LoVo (cell line): ENCODE measurements at regions not wholly inside any gene's neighbourhood (a gene's known extent, or its start where the extent isn't known, plus 50 kb on each side); places are given as distances from the start of the nearest gene placed in this dataset.
"Not testable (repeated sequence)": the region's sequence is repeated elsewhere in the genome, so short reads cannot be mapped to it uniquely, and the experiment has no call there.

Experiments
- DNase-seq: peaks from one replicate; pipeline ENCODE4 v3.0.0-alpha.2; 2016; ENCODE audit warnings: low spot score

GRCh38 chr2:83378921-83379320 is 1080.2 kb downstream of the SUCLG1 start:
- no peak for DNase-seq

DNA sequence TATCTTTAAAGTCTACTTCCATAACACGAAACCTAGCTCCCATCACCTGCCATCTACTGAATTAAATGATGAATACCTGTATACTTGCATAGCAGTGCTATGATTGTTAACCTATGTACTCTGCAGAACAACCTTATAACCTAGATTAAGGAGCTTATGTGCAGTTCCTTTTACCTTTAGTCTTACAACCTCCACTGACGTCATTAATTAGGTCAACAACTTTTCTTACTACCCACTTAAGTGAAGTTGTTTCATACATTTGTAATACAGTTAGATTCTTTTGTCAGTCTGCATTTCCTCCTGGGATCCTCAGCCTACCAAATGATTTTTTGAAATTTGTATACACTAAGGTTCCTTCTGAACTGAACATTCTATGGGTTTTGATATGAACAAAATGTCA is 1082.3 kb downstream of the SUCLG1 start:
- no peak for DNase-seq

GRCh38 chr2:83370419-83370762 is 1088.7 kb downstream of the SUCLG1 start:
- DNase-seq, result no peak

GRCh38 chr2:83369601-83370418 is 1089.3 kb downstream of the SUCLG1 start:
- no peak for DNase-seq

DNA sequence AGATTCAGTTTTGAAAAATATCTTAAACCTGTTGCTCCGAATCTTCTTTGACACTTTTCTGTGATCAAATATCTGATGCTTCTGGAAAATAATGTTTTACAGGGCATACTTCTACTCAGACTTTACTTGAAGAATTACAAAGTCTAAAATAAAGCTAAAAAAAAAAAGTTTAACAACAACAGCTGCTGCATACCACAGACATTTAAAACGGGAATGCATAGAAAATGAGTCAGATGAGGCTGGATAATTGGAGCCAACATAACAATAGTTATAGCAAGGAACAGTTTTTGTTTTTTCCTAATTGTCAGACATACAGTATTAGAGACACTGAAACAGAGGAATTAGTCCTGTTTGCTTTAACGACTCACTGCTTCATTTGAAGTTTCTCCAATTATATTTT is 1090.2 kb downstream of the SUCLG1 start:
- no peak for DNase-seq

DNA sequence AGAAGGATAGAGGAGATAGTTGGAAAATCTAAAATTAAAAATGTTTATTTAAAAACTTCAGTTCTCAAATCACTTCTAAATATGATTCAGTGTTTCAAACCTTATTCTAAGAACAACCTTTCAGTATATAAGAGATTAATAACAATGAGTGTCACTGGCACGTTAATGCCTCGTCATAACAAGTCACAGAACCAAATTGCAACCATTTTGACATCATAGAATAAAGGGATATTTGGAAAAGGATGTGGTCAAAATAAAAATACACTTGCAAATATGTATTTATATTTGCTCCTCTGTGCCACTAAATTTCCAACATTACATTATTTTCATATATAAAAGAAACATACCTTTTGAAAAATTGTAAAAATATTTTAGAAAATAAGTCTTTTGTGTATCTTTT is 1090.6 kb downstream of the SUCLG1 start:
- DNase-seq, result no peak

GRCh38 chr2:83365476-83365875 is 1093.6 kb downstream of the SUCLG1 start:
- no peak for DNase-seq

GRCh38 chr2:83364264-83364663 is 1094.8 kb downstream of the SUCLG1 start:
- DNase-seq, result no peak

DNA sequence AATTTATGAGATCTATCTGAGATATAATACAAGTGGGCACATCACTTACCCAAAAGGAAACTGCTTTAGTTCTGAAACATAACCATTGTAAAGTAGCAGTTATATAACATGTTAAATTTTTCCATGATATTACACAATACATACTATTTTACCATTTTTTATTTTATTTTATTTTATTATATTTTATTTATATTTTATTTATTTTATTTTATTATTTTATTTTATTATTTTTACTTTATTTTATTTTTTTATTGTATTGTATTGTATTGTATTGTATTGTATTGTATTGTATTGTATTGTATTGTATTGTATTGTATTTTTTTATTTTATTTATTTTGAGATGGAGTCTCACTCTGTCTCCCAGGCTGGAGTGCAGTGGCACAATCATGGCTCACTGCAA is 1095.9 kb downstream of the SUCLG1 start:
- DNase-seq, result not testable (repeated sequence)

DNA sequence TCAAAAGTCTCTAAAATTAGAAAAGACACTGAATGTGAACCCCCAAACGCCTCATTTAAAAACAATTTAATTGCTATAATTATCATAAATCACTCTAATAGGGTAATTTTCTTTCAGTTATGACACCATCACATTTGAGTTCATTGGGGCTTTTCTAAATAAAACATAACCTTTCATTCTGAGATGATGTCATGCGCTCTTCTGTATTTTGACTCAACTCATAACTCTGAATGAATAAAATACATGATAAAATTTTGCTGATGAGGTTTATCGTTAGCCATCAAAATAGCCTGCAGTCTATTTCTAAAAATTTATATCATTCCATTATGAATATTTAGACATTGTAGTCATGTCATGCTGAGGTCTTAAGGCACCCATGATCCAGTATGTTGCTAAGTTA is 1099.7 kb downstream of the SUCLG1 start:
- no peak for DNase-seq

GRCh38 chr2:83342860-83343329 is 1116.2 kb downstream of the SUCLG1 start:
- no peak for DNase-seq

- DNase-seq, result no peak
Observed at GRCh38 chr2:83340424-83340823, 1118.7 kb downstream of the SUCLG1 start.

DNA sequence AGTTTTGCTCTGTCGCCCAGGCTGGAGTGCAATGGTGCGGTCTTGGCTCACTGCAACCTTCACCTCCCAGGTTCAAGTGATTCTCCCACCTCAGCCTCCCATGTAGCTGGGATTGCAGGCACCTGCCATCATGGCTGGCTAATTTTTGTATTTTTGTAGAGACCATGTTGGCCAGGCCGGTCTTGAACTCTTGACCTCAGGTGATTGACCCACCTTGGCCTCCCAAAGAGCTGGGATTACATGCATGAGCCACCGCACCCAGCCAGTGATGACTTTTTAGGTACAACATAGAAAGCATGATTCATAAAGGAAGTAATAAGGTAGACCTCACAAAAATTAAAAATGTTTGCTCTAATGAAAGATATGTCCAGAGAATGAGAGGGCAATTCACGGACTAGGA is 1119.1 kb downstream of the SUCLG1 start:
- DNase-seq, result not testable (repeated sequence)

DNA sequence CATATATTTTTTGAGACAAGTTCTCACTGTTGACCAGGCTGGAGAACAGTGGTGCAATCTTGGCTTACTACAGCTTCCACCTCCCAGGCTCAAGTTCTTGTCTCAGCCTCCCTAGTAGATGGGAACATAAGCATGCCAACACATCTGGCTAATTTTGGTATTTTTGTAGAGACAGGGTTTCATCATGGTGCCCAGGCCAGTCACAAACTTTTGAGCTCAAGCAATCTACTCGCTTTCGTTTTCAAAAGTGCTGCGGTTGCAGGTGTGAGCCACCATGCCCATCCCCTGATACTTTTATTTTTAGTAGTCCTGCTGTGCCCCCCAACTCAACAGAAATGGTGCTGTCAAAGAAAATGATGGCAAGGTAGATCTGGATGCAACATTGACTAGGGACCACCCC is 1127.3 kb downstream of the SUCLG1 start:
- no peak for DNase-seq

DNA sequence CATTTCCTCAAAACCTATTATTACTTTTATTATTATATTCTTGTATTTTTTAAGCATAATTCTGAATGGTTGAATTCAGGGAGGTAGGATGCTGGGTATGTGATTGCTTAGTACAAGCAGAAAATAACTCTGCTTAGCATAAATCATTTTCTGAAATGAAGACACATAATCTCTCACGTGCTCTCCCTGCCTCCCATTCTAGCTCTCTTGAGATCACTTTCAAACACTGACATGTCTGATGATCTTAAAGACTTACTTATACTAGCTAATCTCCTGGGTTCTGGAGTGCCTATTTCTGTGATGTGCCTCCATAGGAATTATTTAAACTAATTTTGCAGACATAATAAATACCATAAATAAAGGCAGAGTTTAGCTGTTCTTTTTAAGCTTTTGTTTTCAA is 1136.0 kb downstream of the SUCLG1 start:
- no peak for DNase-seq

- DNase-seq, result no peak
Observed at GRCh38 chr2:83320053-83320452, 1139.0 kb downstream of the SUCLG1 start.

DNA sequence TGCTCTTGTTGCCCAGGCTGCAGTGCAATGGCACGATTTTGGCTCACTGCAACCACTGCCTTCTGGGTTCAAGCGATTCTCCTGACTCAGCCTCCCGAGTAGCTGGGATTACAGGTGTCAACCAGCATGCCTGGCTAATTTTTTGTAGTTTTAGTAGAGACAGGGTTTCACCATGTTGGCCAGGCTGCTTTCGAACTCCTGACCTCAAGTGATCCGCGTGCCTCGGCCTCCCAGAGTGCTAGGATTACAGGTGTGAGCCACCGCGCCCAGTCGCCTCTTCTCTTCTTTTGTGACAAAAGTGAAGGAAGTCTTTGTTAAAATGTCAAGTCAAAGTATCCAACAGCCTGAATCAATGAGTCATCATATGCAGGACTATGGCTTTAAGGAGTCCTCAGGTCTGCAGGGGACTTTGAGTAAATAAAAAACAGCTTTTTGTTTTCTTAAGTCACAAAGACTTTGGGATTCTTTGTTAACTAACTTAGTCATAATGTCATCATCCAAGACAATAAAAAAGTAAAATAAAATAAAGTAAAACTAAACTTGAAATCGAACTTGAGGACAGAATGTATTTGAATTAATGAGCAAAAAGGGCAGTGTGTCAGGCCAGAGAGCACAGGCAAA is 1153.2 kb downstream of the SUCLG1 start:
- DNase-seq, result no peak

DNA sequence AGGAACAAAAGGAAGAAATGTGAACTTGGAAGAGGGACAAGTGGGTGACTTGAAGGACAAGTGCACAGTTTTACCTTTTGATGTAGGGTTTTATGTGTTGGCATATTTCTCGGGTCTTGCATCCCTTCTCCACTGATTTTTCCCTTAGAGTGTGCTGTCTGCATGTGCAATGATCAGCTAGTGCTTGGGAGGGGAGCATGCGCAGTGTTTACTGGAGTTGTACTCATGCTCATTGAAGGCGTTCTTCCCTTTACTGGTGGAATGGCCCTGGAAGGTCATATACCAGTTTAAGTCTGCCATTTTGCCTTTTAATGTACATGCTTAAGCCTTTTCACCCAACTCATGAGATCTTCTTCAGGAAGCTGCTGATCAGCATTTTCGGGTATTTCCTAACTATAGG is 1168.0 kb downstream of the SUCLG1 start:
- no peak for DNase-seq

- DNase-seq, result no peak
Observed at GRCh38 chr2:83282841-83283240, 1176.2 kb downstream of the SUCLG1 start.

GRCh38 chr2:83282043-83282795 is 1176.9 kb downstream of the SUCLG1 start:
- no peak for DNase-seq

DNA sequence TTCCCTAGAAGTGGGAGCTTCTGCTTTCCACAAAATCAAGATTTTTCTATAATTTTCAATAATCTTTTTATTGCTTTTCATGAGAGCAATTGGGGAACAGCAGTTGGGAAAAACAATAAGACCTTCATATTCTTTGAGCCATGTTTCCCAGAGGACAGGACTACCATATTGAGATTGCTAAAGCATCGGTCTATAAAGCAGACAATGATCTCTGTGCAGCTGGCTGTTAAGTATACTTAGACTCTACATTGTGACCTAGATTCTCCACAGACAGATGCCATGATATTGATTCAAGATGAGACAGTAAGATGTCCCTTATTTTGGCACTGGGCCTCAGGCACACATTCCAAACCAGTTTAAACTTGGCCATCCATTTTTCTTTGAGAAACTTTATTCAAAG is 1178.7 kb downstream of the SUCLG1 start:
- DNase-seq, result no peak

DNA sequence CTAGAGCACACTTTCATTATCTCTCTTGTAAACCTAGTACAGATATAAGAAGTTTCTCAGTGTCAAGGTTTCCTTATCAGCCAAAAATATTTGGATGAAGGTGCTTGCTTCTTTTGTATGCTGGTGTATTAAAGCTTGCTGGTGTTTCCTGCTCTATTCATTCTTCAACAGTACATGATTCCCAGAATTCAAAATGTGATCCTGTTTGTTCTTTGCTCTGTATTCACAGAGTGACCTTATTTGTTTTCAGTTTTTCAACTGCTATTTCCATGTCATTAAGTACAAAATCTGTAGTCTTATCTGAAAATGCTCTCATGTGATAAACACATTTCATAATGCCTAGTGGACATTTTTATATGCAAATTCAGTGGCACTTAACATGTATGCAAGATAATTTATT is 1185.8 kb downstream of the SUCLG1 start:
- DNase-seq, result no peak

DNA sequence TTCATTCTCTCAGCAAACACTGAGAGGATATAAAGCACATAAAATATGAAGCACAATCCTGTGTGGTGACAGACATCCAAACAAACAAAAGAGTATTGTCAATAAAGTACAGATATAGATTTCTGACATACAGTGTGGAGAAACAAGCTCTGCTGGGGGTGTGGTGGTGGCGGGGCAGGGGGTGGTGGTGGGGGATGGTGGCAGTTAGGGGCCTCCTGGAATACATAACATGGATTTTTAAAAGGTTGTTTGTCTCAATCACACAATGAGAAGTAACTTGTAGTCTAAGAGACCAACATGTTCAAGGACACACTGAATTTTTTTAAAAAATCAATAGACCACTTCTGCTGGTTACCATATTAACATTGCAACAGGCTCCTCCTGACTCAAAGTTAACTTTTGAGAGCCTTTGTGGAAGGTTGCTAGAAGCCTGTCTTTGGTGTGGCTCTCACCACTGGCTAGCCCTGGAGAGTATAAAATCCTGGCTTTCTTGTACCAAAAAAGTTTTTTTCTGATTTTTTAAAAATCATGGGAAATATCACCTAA is 1197.4 kb downstream of the SUCLG1 start:
- DNase-seq, result no peak
